ENCODE measurements at regions not wholly inside any gene's neighbourhood (a gene's known extent, or its start where the extent isn't known, plus 50 kb on each side); places are given as distances from the start of the nearest gene placed in this dataset.

DNA sequence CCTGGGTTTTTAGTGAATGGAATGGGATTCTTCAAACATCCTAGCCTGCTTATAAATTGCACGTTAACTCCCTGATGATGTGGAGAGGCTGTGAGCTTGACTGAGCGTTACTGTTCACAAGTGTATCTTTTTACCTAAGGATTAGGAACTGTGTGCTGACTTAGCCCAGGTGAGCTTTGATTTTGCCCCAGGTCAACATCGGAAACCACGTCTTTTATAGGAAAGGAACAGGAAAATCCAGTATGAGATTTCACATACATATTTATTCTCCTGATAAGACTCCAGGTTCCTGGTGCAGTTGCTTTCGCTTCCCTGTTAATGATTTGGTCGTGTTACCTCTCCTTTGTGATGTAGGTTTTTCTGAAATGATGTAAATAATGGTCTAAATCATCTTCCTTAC is 103.2 kb upstream of the BASP1 start:
- no peak for DNase-seq (ENCODE audit: low spot score)
- Mint-ChIP-seq H3K27ac (ENCODE audit: unreplicated experiment) (no peak overlapping the region), H3K4me1 (ENCODE audit: unreplicated experiment) (peaks cover 17% of the 10 kb centered on the region), H3K27me3 (ENCODE audit: unreplicated experiment) (peaks cover 1% of the 10 kb centered on the region), H3K4me3 (ENCODE audit: unreplicated experiment) (no peak overlapping the region), H3K9me3 (ENCODE audit: unreplicated experiment) (no peaks in the 10 kb centered on the region), H3K36me3 (ENCODE audit: low read depth, unreplicated experiment) (no peaks in the 10 kb centered on the region)
- TF ChIP-seq, protein P1, sequence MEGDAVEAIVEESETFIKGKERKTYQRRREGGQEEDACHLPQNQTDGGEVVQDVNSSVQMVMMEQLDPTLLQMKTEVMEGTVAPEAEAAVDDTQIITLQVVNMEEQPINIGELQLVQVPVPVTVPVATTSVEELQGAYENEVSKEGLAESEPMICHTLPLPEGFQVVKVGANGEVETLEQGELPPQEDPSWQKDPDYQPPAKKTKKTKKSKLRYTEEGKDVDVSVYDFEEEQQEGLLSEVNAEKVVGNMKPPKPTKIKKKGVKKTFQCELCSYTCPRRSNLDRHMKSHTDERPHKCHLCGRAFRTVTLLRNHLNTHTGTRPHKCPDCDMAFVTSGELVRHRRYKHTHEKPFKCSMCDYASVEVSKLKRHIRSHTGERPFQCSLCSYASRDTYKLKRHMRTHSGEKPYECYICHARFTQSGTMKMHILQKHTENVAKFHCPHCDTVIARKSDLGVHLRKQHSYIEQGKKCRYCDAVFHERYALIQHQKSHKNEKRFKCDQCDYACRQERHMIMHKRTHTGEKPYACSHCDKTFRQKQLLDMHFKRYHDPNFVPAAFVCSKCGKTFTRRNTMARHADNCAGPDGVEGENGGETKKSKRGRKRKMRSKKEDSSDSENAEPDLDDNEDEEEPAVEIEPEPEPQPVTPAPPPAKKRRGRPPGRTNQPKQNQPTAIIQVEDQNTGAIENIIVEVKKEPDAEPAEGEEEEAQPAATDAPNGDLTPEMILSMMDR (IDR thresholded peaks at IDR 0.05; ENCODE audit: unreplicated experiment): no peak

DNA sequence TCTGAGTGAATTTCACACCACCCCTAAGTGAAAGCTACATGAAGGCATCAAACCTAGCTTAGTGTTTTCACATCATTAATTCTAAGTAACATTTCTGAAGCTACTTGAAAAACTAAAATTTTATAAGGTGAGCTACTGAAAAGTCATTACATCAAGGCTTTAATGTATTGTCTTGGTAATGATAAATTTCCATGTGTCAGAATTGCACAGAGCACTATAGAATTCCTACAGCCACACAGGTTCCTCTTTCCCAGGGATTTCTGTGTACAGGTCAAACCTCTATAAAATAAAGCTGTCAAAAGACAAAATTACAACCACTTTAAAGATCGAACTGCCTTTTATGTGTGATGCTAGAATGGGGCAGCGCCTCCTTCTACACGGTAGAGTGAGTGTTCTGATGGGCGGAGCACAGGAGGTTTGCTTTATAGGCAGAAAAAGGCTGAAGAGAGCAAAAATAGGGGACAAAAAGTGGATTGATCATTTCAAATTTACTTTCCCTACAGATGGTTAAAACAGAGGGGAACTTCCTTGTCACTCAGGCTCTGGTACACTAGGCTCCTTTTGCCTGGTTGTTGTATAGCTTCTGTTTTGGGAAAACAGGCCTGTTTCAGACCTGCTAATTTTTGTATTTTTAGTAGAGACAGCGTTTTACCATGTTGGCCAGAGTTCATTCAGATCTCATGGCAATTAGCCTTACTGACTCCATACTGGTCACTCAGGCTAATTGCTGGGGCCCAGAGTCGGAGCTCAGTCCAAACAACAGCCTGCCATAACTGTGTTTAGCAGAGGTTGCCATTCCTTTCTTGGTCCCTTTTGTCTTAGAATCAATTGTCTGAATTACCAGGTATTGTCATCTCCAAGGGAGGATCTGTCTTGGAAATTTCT is 102.5 kb upstream of the BASP1 start:
- Mint-ChIP-seq H3K9me3 (ENCODE audit: unreplicated experiment) (no peaks in the 10 kb centered on the region), H3K4me1 (ENCODE audit: unreplicated experiment) (peaks cover 22% of the 10 kb centered on the region), H3K27me3 (ENCODE audit: unreplicated experiment) (peaks cover 1% of the 10 kb centered on the region), H3K27ac (ENCODE audit: unreplicated experiment) (no peak overlapping the region), H3K36me3 (ENCODE audit: low read depth, unreplicated experiment) (no peaks in the 10 kb centered on the region), H3K4me3 (ENCODE audit: unreplicated experiment) (no peak overlapping the region)
- TF ChIP-seq, protein P1 (IDR thresholded peaks at IDR 0.05; ENCODE audit: unreplicated experiment): no peak
- no peak for DNase-seq (ENCODE audit: low spot score)

DNA sequence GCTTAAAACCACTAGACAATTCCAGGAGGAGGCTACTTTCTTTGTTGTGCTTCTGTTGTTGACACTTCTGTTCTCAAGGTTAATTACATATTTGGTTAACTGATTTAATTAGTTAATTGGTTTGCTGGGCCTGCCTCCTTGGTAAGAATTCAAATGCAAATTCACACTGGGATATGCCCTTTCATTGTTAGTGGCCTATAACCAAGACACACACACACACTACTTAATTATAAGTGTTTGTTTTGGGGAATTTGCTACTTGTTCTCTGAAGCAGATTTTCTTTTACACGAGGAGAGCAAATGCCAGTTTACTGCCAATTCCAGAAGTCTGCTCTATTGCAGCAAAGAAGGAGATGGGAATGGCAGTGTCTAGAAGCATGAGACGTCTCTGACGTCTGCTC is 101.6 kb upstream of the BASP1 start:
- peaks cover 24% of the 10 kb centered on the region for H3K4me1 Mint-ChIP-seq (ENCODE audit: unreplicated experiment)
- no peak for DNase-seq (ENCODE audit: low spot score)

DNA sequence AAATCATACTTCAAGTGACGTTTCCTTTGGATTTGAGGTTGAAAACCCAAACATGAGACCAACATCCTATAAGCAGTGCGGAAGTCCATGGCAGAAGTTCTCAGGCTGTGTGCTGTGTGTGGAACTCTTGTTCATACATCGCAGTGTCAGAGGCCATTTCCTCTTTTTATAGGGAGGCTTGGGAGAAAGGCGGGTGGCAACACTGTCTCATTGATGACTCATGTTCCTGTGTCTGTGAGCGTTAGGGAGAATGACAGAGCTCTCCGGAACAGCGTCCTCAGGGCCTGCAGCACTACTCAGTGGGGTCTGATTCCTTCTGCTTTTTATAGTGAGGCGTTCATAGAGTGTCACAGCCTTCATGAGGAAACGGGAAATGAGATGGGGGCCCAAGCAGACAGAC is 98.8 kb upstream of the BASP1 start:
- Mint-ChIP-seq H3K36me3 (ENCODE audit: low read depth, unreplicated experiment) (no peaks in the 10 kb centered on the region), H3K4me1 (ENCODE audit: unreplicated experiment) (peaks cover 31% of the 10 kb centered on the region), H3K27me3 (ENCODE audit: unreplicated experiment) (peaks cover 1% of the 10 kb centered on the region), H3K4me3 (ENCODE audit: unreplicated experiment) (peak overlapping the region; percentile 40), H3K27ac (ENCODE audit: unreplicated experiment) (peak overlapping the region; percentile 81), H3K9me3 (ENCODE audit: unreplicated experiment) (no peaks in the 10 kb centered on the region)
- peak; percentile 24 for DNase-seq (ENCODE audit: low spot score)
- TF ChIP-seq, protein P1 (IDR thresholded peaks at IDR 0.05; ENCODE audit: unreplicated experiment): no peak

More for the DNA sequence above, 101.6 kb upstream of the BASP1 start:
- Mint-ChIP-seq H3K27me3 (ENCODE audit: unreplicated experiment) (peaks cover 1% of the 10 kb centered on the region), H3K4me3 (ENCODE audit: unreplicated experiment) (no peak overlapping the region), H3K27ac (ENCODE audit: unreplicated experiment) (no peak overlapping the region), H3K36me3 (ENCODE audit: low read depth, unreplicated experiment) (no peaks in the 10 kb centered on the region), H3K9me3 (ENCODE audit: unreplicated experiment) (no peaks in the 10 kb centered on the region)
- TF ChIP-seq, protein P1 (IDR thresholded peaks at IDR 0.05; ENCODE audit: unreplicated experiment): no peak

DNA sequence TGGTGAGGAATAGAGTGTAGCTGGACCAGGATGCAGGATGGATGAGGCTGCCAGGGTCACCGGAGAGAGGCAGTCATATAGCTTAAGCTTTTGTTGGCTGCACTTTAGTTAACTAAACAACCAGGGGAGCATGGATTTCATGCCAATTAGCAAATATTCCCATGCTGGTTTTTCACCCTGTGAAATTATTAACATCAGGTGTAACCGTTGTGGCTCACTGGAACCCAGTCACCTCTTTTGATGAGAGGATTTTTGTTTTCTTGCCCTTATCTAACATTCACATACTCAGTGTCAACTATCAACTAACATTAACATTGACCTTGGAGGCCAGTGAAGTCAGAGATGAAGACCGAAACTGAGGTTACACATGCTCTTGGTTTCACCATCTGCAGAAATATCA is 97.2 kb upstream of the BASP1 start:
- Mint-ChIP-seq H3K9me3 (ENCODE audit: unreplicated experiment) (no peaks in the 10 kb centered on the region), H3K4me3 (ENCODE audit: unreplicated experiment) (no peak overlapping the region), H3K27ac (ENCODE audit: unreplicated experiment) (no peak overlapping the region), H3K27me3 (ENCODE audit: unreplicated experiment) (no peaks in the 10 kb centered on the region), H3K4me1 (ENCODE audit: unreplicated experiment) (peaks cover 25% of the 10 kb centered on the region), H3K36me3 (ENCODE audit: low read depth, unreplicated experiment) (no peaks in the 10 kb centered on the region)
- DNase-seq (ENCODE audit: low spot score): no peak
- TF ChIP-seq, protein P1 (IDR thresholded peaks at IDR 0.05; ENCODE audit: unreplicated experiment): no peak
